ENCODE measurements at regions not wholly inside any gene's neighbourhood (a gene's known extent, or its start where the extent isn't known, plus 50 kb on each side); places are given as distances from the start of the nearest gene placed in this dataset.

DNA sequence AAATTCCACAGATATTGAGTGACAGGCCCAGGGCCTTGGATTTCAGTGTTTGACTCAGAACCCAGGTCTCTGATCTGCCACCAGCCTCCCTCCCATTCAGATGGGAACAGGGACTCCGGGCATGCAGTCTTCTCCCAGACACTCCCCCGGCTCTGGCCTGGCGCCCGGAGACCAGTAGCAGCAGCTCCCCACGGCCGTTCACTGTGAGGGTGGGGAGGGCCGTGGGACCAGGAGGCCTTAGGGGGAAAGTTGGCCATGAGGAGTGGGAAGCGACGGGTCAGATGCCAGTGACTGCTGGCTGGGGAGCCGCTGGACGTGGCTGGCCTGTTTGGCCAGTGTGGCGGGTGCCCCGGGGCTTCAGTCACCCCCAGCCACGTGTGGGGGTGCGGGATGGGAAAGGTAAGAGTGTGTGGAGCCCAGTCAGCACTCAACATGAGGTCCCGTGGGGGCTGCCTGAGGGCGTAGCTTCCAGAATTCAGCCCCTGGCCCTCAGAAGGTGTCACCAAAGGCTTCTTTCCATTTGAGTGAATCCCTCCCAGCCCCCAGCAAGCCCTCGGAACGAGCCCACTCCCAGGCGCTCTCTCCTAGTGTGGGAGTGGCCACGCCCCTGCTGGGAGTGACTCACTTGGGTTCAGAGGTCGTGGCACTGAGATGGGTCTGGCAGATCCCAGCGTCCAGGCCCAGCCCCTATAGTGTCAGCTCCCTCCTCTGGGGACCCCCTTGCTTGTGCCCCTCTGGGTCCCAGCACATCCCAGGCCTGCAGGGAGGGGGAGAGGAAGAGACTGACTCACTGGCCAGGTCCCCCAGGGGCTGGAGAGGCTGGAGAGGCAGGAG, 309.4 kb downstream of the SEC14L1 start:
- DNase-seq: peak; percentile 41

GRCh38 chr17:77450742-77451244, 310.0 kb downstream of the SEC14L1 start:
- DNase-seq: no peak

DNA sequence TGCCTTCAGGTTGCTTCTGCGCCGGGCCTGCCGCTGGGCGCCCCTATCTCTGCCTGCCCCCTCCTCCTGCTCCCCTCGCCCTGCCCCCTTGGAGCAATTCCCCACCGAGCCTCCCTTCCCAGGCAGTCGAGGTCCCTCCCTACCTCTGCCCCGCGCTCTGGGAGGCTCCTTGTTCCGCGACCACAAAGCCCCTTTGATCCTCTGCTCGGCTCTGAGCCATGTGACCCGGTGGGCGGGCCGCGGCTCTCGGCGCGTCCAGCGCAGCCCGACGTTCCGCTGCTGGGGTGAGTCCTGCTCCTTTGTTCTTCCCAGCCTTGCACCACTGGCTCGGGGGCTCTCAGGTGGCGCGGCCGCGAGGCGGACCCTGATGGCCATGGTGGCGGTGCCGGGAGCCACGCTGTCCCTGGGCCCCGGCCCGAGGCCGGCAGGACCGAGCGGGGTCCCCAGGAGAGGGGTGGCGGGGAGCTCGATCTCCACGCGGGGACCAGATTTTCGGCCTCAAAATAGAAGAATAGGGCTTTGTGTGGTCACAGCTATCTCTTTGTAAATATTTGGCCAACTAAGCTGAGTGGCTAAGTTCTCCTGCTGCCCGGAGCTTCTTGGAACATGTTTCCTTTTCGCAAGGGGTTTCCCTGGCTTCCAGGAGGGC, 310.6 kb downstream of the SEC14L1 start:
- peak; percentile 16 for DNase-seq

DNA sequence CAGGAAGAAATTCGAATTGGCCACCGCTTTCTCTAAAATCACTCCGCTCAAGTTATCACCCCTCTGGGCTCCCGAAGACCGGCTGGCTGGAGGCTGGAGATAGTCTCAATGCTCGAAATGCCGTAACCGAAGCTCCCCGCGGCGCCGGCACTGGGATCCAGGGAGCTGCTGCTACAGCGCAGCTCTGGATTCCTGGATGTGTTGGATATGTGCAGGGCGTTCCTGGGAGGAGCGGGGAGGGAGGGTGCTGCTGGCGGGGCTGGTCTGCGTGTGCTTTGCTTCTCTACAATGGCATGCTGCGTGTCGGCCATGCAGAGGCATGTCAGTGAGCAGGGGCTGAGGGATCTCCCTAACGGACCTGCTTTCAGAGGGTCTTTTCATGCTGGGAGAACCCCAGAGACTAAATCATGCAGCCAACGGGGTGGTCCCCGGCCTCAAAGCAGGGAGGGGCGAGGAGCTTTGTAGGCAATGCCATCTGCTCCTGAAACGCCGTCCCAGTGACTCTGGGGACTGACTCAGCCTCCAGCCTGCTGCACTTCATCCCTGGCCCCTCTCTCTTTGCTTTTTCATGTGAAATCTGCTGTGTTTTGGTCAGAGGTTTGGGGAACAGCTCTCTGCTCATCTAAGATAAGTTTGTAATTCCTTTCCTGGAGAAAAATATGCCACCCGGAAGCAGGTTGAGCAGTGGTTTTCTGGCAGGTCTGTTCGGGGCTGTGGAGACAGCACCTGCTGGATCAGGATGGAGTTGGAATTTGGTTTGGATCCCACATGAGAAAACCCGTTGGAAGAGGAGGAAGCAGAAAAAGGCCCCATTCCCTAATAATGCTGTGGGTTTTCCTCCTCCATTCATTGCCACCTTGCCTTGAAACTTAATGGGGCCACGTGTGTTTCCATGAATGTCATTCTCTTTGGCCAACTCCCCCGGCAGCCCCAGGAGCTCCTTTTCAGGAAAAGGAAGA, 311.4 kb downstream of the SEC14L1 start:
- peak; percentile 55 for DNase-seq

DNA sequence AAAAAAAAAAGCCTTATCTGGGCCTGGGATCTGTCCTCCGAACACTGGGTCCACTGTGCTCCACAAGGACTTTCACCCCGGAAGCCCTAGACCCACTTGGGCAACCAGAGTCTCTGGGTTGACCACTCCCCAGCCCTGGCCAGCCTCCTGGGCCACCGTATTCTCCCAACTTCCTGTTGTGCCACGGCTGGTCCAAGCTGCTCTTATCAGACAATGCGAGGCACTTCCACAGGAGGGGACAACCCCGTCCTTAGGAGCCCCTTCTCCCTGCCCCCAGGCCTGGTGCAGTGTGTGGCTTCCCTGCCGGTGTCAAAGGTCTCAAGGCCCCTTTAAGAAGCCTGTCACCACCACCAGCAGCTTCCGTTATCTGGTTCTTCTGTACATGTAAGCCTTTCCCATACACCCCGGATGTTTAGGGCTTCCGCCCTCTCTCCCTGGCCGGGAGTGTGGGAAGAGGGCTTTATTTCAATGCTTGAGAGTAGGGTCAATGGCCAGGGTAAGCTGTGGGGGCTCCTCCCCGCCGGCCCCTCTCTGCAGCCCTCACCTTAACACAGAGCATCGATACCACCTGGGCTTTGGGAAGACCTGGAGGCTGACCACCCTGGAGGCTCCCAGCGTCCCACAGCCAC, 313.0 kb downstream of the SEC14L1 start:
- DNase-seq: no peak

GRCh38 chr17:77454242-77455095, 313.7 kb downstream of the SEC14L1 start:
- DNase-seq: no peak

- no peak for DNase-seq
Measured at GRCh38 chr17:77455111-77455890, 314.5 kb downstream of the SEC14L1 start.

GRCh38 chr17:77455891-77456260, 315.1 kb downstream of the SEC14L1 start:
- no peak for DNase-seq

- no peak for DNase-seq
Measured at GRCh38 chr17:77456271-77456950, 315.6 kb downstream of the SEC14L1 start.

GRCh38 chr17:77456951-77457548, 316.3 kb downstream of the SEC14L1 start:
- DNase-seq: no peak

DNA sequence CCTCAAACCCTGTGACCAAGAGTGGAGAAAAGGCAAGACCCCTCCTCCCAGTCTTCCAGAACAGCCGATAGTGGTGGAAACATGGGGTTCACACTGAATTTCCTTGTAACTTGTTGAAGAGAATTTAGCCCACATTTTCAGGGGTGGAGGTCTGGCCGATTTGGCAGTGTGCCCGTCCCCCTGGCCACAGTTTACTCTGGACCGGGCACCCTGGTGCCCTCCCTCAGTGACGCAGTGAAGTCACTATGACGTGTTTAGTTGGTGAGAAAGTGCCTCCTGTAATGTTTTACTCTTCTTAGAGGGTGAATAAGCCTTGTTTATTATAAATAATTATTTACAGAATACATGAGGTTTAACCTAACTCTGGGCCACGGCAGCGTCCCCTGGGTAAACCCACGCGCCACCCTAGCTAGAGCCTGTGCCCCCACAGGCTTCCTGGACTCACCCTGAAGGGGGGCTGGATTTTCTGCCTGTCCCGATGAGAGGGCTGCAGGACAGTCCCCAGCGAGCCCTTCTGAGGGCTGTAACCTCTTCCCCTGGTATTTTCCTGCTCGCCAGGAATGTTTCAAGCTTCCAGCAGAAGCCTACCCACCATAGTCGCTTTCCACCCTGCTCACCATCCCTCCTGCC, 316.9 kb downstream of the SEC14L1 start:
- DNase-seq: no peak

GRCh38 chr17:77458202-77459017, 317.6 kb downstream of the SEC14L1 start:
- DNase-seq: no peak

DNA sequence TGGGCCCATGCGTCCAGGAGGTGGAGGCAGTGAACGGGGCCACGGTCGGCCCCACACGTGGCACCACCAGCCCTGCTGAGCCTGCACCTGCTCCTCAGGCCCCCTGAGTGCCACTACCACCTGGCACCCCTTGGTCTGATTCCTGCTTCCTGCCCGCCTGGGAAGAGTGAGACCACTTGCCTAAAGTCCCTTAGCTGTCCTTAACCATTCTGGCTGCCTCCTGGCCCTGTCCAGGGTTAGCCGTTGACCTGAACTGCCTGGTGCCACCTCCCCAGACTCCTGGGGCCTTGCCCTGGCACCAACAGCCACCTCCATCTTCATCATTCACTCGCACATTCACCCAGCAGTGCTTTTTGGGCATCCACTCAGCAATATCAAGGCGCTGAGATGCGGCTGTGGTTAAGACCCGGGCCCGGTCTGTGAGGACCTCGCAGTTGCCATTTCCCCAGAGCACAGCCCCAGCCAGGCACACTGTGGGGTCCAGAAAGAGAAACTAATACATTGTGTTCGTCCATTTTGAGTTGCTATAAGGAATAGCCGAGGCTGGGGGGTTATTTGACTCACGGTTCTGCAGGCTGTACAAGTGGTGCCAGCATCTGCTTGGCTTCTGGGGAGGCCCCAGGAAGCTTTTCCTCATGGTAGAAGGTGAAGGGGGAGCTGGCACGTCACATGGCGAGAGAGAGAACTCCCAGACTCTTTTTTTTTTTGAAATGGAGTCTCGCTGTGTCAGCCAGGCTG, 318.4 kb downstream of the SEC14L1 start:
- no peak for DNase-seq

DNA sequence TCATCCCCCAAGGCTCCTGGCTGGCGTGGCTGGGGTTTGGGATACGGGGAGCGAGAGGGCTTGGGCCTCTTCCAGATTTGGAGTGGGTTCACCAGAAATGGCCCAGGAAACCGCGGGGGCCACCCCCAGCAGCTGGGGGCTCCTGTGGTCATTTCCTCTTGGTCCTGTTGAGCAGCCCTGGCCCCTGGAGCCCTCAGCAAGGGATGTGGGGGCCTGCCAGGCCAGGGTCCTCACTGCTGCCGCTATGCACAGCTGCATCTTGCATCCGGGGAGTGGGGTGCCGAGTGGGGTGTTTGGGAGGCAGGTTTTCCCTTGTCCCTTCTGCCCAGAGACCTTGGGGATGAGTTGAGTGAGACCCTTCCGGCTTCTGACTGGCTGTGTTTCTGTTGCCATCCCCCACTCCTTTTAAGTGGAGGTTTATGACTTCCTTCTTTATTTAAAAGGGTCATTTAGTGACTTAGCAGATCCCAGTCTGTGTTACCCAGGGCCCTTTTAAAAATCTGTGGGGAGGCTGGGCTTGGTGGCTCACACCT, 319.8 kb downstream of the SEC14L1 start:
- DNase-seq: no peak

DNA sequence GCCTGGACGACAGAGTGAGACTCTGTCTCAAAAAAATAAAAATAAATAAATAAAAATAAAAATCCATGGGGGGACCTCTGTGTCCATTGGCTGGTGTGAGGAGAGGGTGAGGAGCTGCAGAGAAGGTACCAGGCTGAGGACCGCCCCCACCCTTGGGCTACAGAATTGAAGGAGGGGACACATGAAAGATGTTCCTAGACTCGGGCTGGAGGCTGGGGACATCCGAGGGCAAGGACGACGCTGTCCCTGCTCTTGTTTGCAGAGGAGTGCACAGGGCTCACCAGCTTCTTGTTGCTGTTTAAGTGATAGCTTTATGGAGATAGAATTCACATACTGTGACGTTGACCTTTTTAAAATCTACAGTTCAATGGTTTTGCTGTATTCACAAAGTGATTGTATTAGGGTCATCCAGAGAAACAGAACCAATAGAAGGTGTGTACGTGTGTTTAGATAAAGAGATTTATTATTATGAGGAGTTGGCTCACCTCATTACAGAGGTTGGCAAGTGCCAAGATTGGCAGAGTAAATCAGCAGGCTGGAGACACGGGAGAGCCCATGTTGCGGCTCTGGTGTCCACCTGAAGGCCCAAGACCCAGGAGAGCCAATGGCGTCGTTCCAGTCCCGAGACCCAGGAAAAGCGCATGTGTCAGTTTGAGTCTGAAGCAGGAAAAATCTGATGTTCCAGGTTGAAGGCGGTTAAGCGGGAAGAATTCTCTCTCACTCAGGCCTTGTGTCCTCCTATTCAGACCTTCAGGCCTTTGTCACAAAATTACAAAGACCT, 320.7 kb downstream of the SEC14L1 start:
- DNase-seq: no peak

GRCh38 chr17:77462090-77462489, 321.3 kb downstream of the SEC14L1 start:
- DNase-seq: no peak
